ENCODE measurements at regions not wholly inside any gene's neighbourhood (a gene's known extent, or its start where the extent isn't known, plus 50 kb on each side); places are given as distances from the start of the nearest gene placed in this dataset.

DNA sequence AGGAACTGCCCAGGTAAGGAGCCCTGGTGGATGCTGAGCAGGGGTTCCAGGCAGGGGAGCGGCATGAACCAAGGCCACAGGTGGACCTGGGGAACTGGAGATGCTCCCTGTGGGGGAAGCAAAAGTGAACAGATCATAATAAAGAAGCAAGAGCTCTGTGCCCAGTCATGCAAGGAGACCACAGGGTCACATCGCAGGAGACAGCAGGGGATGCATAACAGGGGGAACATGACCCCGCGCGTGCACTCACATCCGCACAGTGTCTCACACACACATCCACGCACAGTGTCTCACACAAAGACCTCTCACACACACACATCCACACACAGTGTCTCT is 473.3 kb upstream of the HS6ST1 start:
- TF ChIP-seq, protein P1, sequence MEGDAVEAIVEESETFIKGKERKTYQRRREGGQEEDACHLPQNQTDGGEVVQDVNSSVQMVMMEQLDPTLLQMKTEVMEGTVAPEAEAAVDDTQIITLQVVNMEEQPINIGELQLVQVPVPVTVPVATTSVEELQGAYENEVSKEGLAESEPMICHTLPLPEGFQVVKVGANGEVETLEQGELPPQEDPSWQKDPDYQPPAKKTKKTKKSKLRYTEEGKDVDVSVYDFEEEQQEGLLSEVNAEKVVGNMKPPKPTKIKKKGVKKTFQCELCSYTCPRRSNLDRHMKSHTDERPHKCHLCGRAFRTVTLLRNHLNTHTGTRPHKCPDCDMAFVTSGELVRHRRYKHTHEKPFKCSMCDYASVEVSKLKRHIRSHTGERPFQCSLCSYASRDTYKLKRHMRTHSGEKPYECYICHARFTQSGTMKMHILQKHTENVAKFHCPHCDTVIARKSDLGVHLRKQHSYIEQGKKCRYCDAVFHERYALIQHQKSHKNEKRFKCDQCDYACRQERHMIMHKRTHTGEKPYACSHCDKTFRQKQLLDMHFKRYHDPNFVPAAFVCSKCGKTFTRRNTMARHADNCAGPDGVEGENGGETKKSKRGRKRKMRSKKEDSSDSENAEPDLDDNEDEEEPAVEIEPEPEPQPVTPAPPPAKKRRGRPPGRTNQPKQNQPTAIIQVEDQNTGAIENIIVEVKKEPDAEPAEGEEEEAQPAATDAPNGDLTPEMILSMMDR (IDR thresholded peaks at IDR 0.05): no peak
- no peak for TF ChIP-seq POLR2A (IDR thresholded peaks at IDR 0.05)

Data from right lobe of liver (tissue), 4 donors.